Esophagus squamous epithelium (tissue), 4 donors: ENCODE measurements at regions not wholly inside any gene's neighbourhood (a gene's known extent, or its start where the extent isn't known, plus 50 kb on each side); places are given as distances from the start of the nearest gene placed in this dataset.
A peak's percentile ranks its signal among the peaks of the same experiment; 100 is the strongest.

ENCODE experiments used
- CTCF ChIP-seq, 6 experiments: fragments of 450-650 bp in 4 of 6; fragments of 200-600 bp in 2 of 6; sonication (generic) in 2 of 6; IDR thresholded peaks; one replicate each; pipeline ENCODE4 v1.5.1; 2016 to 2019; ENCODE audit warnings: antibody characterized with exemption in 6 of 6, mild to moderate bottlenecking in 4 of 6, moderate library complexity in 4 of 6
- POLR2A ChIP-seq, 4 donors: fragments of 450-650 bp; IDR thresholded peaks; one replicate each; pipeline ENCODE4 v1.6.1; 2017; ENCODE audit warnings: antibody characterized with exemption in 4 of 4, mild to moderate bottlenecking in 4 of 4, moderate library complexity in 3 of 4

- TF ChIP-seq CTCF (IDR thresholded peaks at IDR 0.05) (peak in 2 of 6 experiments; percentile 7 to 34), POLR2A (IDR thresholded peaks at IDR 0.05) (no peak)
Observed at GRCh38 chrX:68945603-68946228, 116.9 kb downstream of the EFNB1 start.
